ENCODE measurements at regions not wholly inside any gene's neighbourhood (a gene's known extent, or its start where the extent isn't known, plus 50 kb on each side); places are given as distances from the start of the nearest gene placed in this dataset.
"Not testable (repeated sequence)": the region's sequence is repeated elsewhere in the genome, so short reads cannot be mapped to it uniquely, and the experiment has no call there.

GRCh38 chr13:74570834-74571233, 436.6 kb upstream of the KLF12 start:
- DNase-seq, result peak; percentile 4 to 66
- TF ChIP-seq GATA1 (IDR thresholded peaks at IDR 0.05; ENCODE audit: low read depth, low read length) (no peak), POLR2A (IDR thresholded peaks at IDR 0.05; ENCODE audit: low read length) (no peak)

GRCh38 chr13:74570046-74570445, 435.8 kb upstream of the KLF12 start:
- TF ChIP-seq POLR2A (IDR thresholded peaks at IDR 0.05; ENCODE audit: low read length) (no peak), GATA1 (IDR thresholded peaks at IDR 0.05; ENCODE audit: low read depth, low read length) (no peak)
- peak in 1 of 2 experiments; percentile 33 for DNase-seq

GRCh38 chr13:74569251-74569650, 435.0 kb upstream of the KLF12 start:
- DNase-seq, result no peak
- TF ChIP-seq POLR2A (IDR thresholded peaks at IDR 0.05; ENCODE audit: low read length), result no peak
- TF ChIP-seq GATA1 (IDR thresholded peaks at IDR 0.05; ENCODE audit: low read depth, low read length), result no peak

- no peak for TF ChIP-seq GATA1 (IDR thresholded peaks at IDR 0.05; ENCODE audit: low read depth, low read length)
- no peak for TF ChIP-seq POLR2A (IDR thresholded peaks at IDR 0.05; ENCODE audit: low read length)
- no peak for DNase-seq
These were observed 433.3 kb upstream of the KLF12 start for GRCh38 chr13:74567485-74567884.

GRCh38 chr13:74562381-74562780, 428.2 kb upstream of the KLF12 start:
- TF ChIP-seq GATA1 (IDR thresholded peaks at IDR 0.05; ENCODE audit: low read depth, low read length) (no peak), POLR2A (IDR thresholded peaks at IDR 0.05; ENCODE audit: low read length) (no peak)
- DNase-seq, result no peak

- DNase-seq, result no peak
These were observed 427.0 kb upstream of the KLF12 start for GRCh38 chr13:74561155-74561554.

GRCh38 chr13:74560325-74560724, 426.1 kb upstream of the KLF12 start:
- TF ChIP-seq GATA1 (IDR thresholded peaks at IDR 0.05; ENCODE audit: low read depth, low read length), result no peak
- TF ChIP-seq POLR2A (IDR thresholded peaks at IDR 0.05; ENCODE audit: low read length), result no peak
- no peak for DNase-seq

More at GRCh38 chr13:74561155-74561554, 427.0 kb upstream of the KLF12 start:
- no peak for TF ChIP-seq POLR2A (IDR thresholded peaks at IDR 0.05; ENCODE audit: low read length)
- TF ChIP-seq GATA1 (IDR thresholded peaks at IDR 0.05; ENCODE audit: low read depth, low read length), result no peak

GRCh38 chr13:74557870-74558269, 423.7 kb upstream of the KLF12 start:
- DNase-seq, result no peak
- no peak for TF ChIP-seq GATA1 (IDR thresholded peaks at IDR 0.05; ENCODE audit: low read depth, low read length)
- no peak for TF ChIP-seq POLR2A (IDR thresholded peaks at IDR 0.05; ENCODE audit: low read length)

- TF ChIP-seq GATA1 (IDR thresholded peaks at IDR 0.05; ENCODE audit: low read depth, low read length), result no peak
- DNase-seq, result no peak
These were observed 421.6 kb upstream of the KLF12 start for GRCh38 chr13:74555651-74556420.

- TF ChIP-seq POLR2A (IDR thresholded peaks at IDR 0.05; ENCODE audit: low read length) (no peak), GATA1 (IDR thresholded peaks at IDR 0.05; ENCODE audit: low read depth, low read length) (no peak)
- no peak for DNase-seq
These were observed 421.0 kb upstream of the KLF12 start for GRCh38 chr13:74555276-74555625.

- no peak for DNase-seq
- TF ChIP-seq POLR2A (IDR thresholded peaks at IDR 0.05; ENCODE audit: low read length) (no peak), GATA1 (IDR thresholded peaks at IDR 0.05; ENCODE audit: low read depth, low read length) (no peak)
These were observed 420.5 kb upstream of the KLF12 start for GRCh38 chr13:74554569-74555275.

GRCh38 chr13:74550039-74550438, 415.8 kb upstream of the KLF12 start:
- TF ChIP-seq POLR2A (IDR thresholded peaks at IDR 0.05; ENCODE audit: low read length), result no peak
- no peak for DNase-seq

GRCh38 chr13:74536649-74537048, 402.4 kb upstream of the KLF12 start:
- not testable (repeated sequence) for DNase-seq

- no peak for DNase-seq
- TF ChIP-seq POLR2A (IDR thresholded peaks at IDR 0.05; ENCODE audit: low read length), result no peak
- TF ChIP-seq GATA1 (IDR thresholded peaks at IDR 0.05; ENCODE audit: low read depth, low read length), result no peak
These were observed 399.0 kb upstream of the KLF12 start for GRCh38 chr13:74533226-74533625.

- no peak for DNase-seq
- no peak for TF ChIP-seq GATA1 (IDR thresholded peaks at IDR 0.05; ENCODE audit: low read depth, low read length)
- TF ChIP-seq POLR2A (IDR thresholded peaks at IDR 0.05; ENCODE audit: low read length), result no peak
These were observed 395.8 kb upstream of the KLF12 start for GRCh38 chr13:74530011-74530410.

All from erythroblast (primary cell).